ENCODE measurements at regions not wholly inside any gene's neighbourhood (a gene's known extent, or its start where the extent isn't known, plus 50 kb on each side); places are given as distances from the start of the nearest gene placed in this dataset.
A peak's percentile ranks its signal among the peaks of the same experiment; 100 is the strongest.

DNA sequence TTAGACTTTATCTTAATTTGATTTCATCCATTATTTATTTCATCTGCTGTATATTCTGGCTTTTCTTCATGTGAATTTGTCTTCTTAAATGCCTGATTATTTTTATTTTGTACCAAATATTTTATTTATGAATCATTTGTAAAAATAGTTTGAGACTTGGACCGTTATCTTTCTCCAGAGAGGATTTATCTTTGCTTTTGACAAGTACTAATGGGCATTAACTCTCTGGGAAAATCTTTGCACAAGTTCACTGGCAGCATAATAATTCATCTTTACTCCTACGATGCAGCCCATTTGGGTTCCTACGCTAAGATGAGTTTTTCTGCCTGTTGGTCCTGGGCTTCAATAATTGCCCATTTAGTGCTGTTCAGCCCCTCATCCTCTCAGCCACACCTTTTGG, 131.0 kb upstream of the RORB start:
- no peaks in the 10 kb centered on the region for H3K4me1 Mint-ChIP-seq (ENCODE audit: unreplicated experiment)
- H3K27ac Mint-ChIP-seq, result no peak overlapping the region
- TF ChIP-seq, protein P1, sequence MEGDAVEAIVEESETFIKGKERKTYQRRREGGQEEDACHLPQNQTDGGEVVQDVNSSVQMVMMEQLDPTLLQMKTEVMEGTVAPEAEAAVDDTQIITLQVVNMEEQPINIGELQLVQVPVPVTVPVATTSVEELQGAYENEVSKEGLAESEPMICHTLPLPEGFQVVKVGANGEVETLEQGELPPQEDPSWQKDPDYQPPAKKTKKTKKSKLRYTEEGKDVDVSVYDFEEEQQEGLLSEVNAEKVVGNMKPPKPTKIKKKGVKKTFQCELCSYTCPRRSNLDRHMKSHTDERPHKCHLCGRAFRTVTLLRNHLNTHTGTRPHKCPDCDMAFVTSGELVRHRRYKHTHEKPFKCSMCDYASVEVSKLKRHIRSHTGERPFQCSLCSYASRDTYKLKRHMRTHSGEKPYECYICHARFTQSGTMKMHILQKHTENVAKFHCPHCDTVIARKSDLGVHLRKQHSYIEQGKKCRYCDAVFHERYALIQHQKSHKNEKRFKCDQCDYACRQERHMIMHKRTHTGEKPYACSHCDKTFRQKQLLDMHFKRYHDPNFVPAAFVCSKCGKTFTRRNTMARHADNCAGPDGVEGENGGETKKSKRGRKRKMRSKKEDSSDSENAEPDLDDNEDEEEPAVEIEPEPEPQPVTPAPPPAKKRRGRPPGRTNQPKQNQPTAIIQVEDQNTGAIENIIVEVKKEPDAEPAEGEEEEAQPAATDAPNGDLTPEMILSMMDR (conservative IDR thresholded peaks at IDR 0.05), result no peak
- no peaks in the 10 kb centered on the region for H3K9me3 Mint-ChIP-seq
- no peak overlapping the region for H3K4me3 Mint-ChIP-seq
- peaks cover 6% of the 10 kb centered on the region for H3K27me3 Mint-ChIP-seq
- no peaks in the 10 kb centered on the region for H3K36me3 Mint-ChIP-seq
- DNase-seq (ENCODE audit: extremely low spot score, unreplicated experiment), result no peak

DNA sequence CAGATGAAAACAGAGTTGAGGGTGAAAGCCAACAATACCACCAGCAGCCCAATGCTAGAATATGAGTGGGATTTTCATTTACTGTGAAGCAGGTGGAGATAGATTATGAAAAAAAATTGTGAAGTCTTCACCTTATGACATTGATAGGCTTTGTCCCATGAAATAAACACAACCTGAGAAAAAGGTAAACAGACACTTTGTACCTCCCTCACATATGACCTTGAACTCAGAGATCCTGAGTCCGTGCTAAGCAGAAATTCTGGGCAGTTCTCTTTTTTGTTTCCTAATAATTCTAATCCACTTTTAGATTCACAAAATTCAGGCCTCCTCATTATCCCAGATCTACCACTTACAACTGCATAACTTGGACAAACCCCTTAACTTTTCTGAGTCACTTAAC, 127.3 kb upstream of the RORB start:
- H3K9me3 Mint-ChIP-seq, result no peaks in the 10 kb centered on the region
- H3K27me3 Mint-ChIP-seq, result peaks cover 2% of the 10 kb centered on the region
- no peak for DNase-seq (ENCODE audit: extremely low spot score, unreplicated experiment)
- H3K4me3 Mint-ChIP-seq, result no peak overlapping the region
- H3K4me1 Mint-ChIP-seq (ENCODE audit: unreplicated experiment), result peaks cover 11% of the 10 kb centered on the region
- H3K36me3 Mint-ChIP-seq, result no peaks in the 10 kb centered on the region
- H3K27ac Mint-ChIP-seq, result no peak overlapping the region
- TF ChIP-seq, protein P1 (conservative IDR thresholded peaks at IDR 0.05), result no peak

DNA sequence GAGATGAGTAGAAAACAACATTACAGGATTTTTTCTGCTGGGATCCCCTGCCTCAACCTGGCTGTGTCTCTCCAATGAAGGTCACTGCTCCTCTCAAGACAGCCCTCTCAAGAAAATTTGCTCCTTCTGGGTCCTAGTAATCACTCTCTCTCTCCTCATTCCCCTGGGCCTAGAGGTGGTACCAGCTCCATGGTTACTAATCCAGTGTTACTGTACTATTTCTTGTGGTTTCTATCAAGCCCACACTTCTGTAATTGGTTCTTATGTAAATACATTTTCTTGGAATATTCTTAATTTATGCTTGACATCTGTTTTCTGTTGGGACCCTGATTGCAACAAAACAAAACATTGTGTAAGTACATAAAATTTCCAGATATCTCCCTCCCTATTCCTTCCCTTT, 123.8 kb upstream of the RORB start:
- Mint-ChIP-seq H3K36me3 (no peaks in the 10 kb centered on the region), H3K27ac (peak overlapping the region; percentile 15), H3K27me3 (peaks cover 1% of the 10 kb centered on the region), H3K4me1 (ENCODE audit: unreplicated experiment) (peaks cover 11% of the 10 kb centered on the region), H3K9me3 (no peaks in the 10 kb centered on the region), H3K4me3 (no peak overlapping the region)
- DNase-seq (ENCODE audit: extremely low spot score, unreplicated experiment), result no peak
- TF ChIP-seq, protein P1 (conservative IDR thresholded peaks at IDR 0.05), result no peak

DNA sequence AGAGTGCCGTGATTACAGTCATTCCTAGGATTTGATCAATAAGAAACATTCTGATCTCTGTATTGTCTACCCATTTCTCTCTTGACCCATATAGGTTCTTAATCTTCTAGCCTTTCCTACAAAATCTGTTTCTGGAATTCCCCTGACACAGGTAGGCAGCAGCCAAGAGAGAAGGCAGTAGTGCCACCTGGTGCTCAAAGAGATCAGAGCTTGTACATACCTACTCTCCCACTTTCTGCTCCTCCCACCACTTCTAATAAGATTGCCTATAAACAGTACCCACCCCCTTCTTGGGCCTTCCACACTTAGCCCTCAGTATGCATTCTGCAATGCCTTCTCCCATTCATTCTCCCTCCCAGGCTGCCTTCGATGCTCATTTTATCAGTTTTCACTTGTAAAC, 117.4 kb upstream of the RORB start:
- H3K9me3 Mint-ChIP-seq, result no peaks in the 10 kb centered on the region
- no peak overlapping the region for H3K27ac Mint-ChIP-seq
- no peaks in the 10 kb centered on the region for H3K36me3 Mint-ChIP-seq
- no peak for DNase-seq (ENCODE audit: extremely low spot score, unreplicated experiment)
- no peaks in the 10 kb centered on the region for H3K4me1 Mint-ChIP-seq (ENCODE audit: unreplicated experiment)
- no peak overlapping the region for H3K4me3 Mint-ChIP-seq
- H3K27me3 Mint-ChIP-seq, result peaks cover 8% of the 10 kb centered on the region
- TF ChIP-seq, protein P1 (conservative IDR thresholded peaks at IDR 0.05), result peak; percentile 59

DNA sequence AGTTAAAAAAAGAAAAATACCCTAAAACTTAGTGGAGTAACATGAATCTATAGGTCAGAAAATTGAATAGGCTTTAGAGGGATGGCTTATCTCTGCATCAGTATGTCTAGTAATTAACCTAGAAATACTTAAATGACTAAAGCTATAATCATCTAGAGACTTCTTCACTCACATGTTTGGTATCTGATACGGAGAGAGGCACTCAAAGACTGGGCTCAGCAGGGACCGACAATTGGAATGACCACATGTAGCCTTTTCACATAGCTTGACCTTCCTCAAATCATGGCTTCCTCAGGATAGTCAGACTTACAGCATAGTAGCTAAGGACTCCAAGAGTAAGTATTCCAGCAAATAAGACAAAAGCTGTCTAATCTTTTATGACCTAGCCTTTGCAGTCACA, 105.3 kb upstream of the RORB start:
- Mint-ChIP-seq H3K27me3 (peaks cover 10% of the 10 kb centered on the region), H3K9me3 (no peaks in the 10 kb centered on the region), H3K4me3 (no peak overlapping the region), H3K27ac (no peak overlapping the region), H3K4me1 (ENCODE audit: unreplicated experiment) (no peaks in the 10 kb centered on the region), H3K36me3 (no peaks in the 10 kb centered on the region)
- TF ChIP-seq, protein P1 (conservative IDR thresholded peaks at IDR 0.05), result no peak
- no peak for DNase-seq (ENCODE audit: extremely low spot score, unreplicated experiment)

DNA sequence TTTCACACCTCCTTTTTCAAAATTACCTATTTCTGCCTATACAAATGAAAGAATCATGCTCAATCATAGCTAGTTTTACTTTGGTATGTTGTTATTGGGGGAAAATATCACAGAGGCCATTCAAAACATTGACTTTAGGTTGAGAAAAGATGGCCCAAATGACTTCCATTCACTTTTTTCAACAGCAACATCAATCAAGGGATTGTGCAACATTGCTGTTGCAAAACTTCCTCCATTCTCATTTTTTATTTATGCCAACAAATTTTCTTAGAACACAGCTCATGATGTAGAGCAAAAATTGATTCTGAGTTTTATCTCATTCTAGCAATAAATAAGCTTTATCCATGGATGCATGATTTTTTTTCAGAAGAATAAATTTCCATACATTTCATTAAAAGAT, 93.6 kb upstream of the RORB start:
- H3K27ac Mint-ChIP-seq, result no peak overlapping the region
- TF ChIP-seq, protein P1 (conservative IDR thresholded peaks at IDR 0.05), result no peak
- peaks cover 12% of the 10 kb centered on the region for H3K9me3 Mint-ChIP-seq
- no peaks in the 10 kb centered on the region for H3K4me1 Mint-ChIP-seq (ENCODE audit: unreplicated experiment)
- no peaks in the 10 kb centered on the region for H3K36me3 Mint-ChIP-seq
- no peaks in the 10 kb centered on the region for H3K27me3 Mint-ChIP-seq
- no peak overlapping the region for H3K4me3 Mint-ChIP-seq
- no peak for DNase-seq (ENCODE audit: extremely low spot score, unreplicated experiment)

All from type B pancreatic cell (in vitro differentiated cells).